OCI-LY7 (cell line): ENCODE measurements at regions not wholly inside any gene's neighbourhood (a gene's known extent, or its start where the extent isn't known, plus 50 kb on each side); places are given as distances from the start of the nearest gene placed in this dataset.

Source experiments
- CTCF ChIP-seq: fragments of 200-600 bp; sonication (generic); conservative IDR thresholded peaks from 2 replicates; pipeline ENCODE4 v1.5.1; 2014; ENCODE audit warnings: mild to moderate bottlenecking, antibody characterized with exemption, low read length, moderate library complexity, mixed read lengths
- EZH2phosphoT487 ChIP-seq: fragments of 200-600 bp; sonication (generic); IDR thresholded peaks from 2 replicates; pipeline ENCODE4 v1.6.1; 2018; ENCODE audit warnings: low read depth, borderline replicate concordance, mild to moderate bottlenecking, mixed run types, antibody characterized with exemption, low read length, moderate library complexity, mixed read lengths

DNA sequence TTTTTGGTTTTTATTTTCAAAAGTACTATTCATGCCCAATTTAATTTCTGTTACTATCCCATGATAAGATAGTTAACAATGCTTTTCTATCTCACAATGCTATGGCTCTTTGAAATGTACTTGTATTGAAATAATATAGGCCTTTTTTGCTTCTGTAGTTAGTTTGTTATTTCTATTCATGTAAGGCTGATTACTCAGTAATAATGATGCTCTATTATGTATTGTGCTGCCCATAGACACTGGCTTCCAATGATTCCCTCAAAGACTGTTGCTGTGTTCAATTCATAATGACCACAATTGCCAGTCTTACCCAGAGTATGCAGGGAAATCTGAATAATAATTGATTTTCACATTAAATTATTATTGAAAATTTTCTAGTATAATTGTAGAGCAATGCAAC lies 155.5 kb upstream of the POT1 start:
- no peak for TF ChIP-seq CTCF
- no peak for TF ChIP-seq EZH2phosphoT487
